LHCN-M2 (cell line): ENCODE measurements at regions not wholly inside any gene's neighbourhood (a gene's known extent, or its start where the extent isn't known, plus 50 kb on each side); places are given as distances from the start of the nearest gene placed in this dataset.

ENCODE experiments used
- DNase-seq: peaks from one replicate; pipeline ENCODE4 v3.0.0-alpha.2; 2012; ENCODE audit warnings: low read depth

DNA sequence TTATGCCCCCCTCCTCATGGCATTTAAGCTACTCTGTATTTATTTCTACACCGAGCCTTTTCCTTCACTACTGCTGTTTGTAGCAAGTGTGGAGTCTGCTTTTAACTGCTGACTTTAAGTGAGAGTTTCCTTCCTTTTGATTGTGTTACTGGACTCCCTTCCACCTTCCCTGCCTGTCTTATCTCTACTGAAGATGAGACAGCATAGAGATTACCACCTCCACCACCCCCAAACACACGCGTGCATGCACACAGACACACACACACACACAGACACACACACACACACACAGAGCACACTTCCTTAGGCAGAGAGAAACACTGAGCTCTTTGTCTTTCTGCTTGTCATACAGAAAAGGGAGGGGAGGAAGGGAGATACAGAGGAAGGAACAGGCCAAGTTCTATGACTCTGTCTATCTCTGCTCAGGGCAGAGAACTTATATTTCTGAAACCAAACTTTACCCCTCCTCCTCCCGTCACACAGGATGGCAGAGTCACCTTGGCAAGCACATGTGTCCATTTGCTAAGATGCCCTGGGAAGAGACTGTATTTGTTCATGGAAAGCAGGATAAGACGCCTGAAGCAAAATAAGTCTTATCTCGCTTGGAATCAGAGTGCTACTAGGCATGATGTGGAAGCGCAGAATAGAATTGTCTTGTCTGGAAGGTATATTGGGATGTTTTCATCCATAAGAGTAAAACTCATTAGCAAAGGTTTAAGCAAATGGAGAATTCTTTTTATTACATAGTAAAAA lies 81.8 kb upstream of the CAV2 start:
- no peak for DNase-seq

DNA sequence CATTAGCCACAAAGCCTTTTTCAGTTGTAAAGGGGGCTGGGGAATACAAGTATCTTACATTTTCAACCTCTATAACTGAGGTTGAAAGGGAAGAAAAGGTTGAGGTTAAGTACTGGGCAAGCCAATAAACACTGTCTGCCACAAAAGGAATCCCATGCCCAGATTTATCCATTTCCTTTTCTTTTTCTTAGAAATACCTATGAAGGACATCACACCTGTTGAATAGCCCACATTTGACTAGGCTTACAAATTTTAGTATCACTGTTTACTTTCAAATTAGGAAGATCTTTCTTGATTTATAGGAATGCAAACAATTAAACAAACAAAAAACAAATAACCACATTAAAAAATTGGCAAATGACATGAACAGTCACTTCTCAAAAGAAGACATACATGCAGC lies 81.0 kb upstream of the CAV2 start:
- DNase-seq: no peak

DNA sequence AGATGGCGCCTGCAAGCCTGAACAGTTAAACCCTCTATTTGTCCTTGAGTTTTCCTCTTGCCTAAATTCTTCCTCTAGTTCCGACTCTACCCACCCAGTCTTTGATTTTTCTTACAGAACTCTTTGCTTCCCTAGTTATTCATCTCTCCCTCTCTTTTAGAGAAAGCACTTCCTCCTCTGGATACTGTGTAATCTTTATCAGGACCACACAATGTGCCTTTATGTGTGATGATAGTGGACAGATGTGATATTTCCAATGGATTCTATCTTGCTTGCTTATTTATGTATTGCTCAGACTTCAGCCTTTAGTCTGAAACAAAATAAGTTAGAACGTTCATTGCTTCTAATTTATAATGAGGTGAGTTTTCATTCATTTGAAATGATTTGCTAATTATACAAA lies 79.5 kb upstream of the CAV2 start:
- DNase-seq: no peak

DNA sequence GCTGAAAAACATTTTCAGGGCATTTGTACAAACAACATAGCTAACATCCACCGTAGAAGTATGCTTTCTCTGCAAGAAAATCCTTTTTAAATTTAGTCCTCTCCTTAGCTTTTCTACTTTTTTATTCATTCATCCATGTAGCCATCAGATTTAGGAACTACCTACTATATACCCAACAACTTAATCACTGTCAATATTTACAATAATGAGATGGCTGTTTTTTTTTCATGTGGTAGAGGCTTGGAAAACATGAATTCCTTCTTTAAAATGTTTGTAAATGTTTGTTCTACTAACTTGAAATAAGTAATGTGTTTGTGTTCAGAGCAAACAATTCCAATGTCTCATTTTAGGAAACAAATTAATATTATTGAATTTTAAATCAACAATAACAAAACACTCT lies 78.2 kb upstream of the CAV2 start:
- DNase-seq: no peak

DNA sequence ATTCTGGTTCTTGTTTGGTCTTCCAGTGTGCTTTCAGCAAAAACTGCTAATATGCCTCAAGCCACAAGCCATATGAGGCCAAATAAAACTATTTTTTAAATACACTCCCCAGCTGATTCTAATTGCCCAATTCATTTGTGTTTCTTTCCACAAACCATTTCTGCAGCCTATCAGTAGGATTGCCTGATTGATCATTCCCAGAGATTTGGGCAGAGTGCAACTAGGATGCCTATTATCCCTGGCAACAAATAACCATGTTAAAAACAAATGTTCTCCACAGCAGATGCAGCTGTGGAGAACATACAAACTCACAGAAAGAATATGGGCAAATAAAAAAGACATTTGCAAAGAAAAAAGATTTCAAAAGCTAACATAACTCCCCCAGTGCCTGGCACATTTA lies 76.9 kb upstream of the CAV2 start:
- DNase-seq: no peak

DNA sequence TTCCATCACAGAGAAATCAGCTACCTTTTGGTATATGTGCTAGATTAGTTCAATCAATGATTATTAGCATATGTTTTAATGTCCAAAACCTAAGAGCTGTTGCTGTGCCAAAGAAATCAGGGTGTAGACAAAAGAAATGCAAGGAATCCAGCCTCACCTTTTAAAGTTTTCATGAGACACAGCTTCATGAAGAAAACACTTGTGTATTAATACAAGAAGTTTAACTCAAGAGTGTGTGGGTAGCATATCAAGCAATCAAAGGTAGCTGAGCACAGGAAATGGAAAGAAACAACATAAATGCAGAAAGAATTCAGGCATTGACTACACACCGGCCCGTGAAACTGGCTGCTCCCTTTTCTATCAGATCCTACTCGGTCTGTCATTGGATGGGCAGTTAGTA lies 76.0 kb upstream of the CAV2 start:
- no peak for DNase-seq

DNA sequence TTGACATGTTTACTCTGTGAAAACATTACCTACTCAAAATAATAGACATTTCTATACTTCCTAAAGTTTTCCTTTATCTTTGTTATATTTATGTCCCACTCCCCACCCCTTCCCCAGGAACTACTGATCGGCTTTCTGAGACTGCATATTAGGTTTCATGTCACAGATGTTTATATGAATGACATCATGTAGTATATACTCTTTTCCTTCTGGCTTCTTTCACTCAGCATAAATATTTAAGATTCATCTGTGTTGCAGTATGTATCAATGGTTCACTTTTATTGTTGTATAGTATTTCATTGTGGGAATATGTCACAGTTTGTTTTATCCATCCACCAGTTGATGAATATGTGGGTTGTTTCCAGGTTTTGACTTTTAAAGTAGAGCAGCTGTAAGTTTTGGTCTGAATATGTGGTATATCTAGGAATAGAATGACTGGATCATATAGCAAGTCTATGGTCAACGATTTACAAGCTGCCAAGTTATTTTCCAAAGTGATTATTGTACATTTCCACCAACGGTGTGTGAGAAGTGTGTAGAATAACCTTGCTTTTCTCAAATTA lies 73.8 kb upstream of the CAV2 start:
- no peak for DNase-seq

DNA sequence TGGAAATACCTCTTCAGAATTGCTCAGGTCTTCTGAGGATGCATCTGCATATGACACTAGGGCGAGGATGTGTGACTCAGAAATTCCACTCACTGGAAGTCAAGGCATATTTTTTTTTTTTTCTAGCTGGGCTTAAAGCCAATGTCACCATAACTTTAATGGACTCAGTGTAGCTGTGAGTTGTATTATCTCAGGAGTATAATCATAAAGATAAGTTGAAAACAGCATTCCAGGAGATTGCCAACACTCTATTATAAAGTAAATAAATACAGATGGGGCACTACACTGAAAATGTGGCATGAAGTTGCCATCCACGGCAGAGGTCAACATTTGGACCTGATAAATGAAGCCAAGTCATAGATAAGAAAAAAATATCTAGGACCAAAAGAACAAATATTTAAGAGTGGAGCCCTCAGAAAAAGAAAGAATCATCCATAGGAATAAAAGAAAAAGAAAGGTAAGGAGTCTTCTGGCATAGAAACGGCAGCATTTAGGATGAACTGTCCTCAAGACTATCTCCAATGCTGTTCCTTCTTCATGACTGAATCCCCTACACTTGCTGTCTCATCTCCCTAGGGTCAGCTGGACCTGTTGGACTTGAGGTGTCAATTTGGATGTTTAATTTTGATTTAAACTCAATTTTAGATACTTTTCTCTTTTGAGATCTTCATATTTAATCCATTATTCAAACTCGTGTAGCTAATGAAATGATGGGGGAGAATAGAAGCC lies 72.9 kb upstream of the CAV2 start:
- peak; percentile 95 for DNase-seq

DNA sequence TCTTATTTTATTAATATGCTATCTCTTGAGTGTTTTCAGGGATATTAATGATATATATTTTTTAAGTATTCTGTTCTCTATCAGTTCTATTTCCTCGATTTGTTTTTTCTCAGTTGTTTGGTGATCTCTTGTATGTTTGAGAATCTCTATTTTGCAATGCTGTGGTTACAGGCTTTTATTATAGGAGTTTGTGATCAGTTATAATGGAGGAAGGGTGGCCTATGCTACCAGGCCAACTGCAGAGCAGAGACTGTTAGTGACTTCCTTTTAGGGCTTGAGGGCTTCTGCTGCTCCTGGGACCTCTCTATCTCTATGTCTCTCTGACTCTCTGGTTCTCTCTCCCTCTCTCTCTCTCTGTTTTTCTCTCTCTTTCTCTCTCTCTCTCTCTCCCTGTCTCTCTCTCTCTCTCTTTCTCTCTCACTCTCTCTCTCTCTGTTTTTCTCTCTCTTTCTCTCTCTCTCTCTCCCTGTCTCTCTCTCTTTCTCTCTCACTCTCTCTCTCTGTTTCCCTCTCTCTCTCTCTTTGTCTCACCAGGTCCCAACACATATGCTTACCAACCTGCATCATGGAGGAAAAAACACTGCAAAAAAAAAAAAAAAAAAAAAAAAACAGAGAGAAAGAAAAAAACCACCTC lies 69.4 kb upstream of the CAV2 start:
- DNase-seq: no peak

DNA sequence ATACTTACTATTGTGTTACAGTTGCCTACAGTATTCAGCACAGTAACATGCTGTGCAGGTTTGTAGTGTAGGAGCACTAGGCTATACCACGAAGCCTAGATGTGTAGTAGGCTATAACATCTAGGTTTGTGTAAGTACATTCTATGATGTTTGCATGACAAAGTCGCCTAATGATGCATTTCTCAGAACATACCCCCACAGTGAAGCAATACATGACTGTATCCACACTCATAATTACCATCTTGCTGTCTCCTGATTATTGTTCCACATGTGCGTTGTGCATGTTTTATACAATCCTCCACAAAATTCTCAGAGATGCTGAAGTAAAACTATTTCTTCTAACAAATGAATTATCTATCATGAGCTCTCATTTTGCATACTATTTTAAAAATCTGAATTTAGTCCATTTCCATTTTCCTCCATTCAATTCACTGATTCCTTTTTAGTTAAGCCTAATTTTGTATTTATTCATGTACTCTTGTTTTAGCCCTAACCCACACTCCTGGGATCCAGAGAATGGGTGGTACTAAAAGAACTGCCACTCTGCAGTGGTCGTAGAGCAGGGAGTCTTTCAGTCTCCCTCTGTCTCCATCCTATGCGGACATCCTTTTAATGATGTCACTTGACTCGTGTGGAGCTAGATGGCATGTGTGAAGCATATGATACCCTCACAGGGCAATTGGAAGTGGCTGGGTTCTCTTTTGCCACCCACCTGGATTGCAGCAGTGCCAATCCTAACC lies 67.6 kb upstream of the CAV2 start:
- DNase-seq: no peak

DNA sequence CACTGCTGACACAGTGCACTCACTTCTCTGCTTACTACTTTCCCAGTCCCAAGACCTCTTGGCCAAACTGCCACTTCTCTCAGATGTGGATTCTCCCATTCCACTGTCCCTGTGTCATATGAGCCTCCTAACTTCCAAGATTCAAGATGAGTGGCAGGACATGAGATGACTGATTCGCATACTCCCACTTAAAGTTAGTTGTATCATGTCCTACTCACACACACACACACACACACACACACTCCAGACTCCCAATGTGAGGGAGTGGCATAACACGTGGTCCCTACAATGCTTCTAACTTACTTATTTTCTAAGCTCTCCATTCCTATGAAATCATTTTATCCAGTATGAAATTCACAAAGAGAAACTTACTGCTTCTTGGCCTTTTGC lies 67.0 kb upstream of the CAV2 start:
- DNase-seq: peak; percentile 47

DNA sequence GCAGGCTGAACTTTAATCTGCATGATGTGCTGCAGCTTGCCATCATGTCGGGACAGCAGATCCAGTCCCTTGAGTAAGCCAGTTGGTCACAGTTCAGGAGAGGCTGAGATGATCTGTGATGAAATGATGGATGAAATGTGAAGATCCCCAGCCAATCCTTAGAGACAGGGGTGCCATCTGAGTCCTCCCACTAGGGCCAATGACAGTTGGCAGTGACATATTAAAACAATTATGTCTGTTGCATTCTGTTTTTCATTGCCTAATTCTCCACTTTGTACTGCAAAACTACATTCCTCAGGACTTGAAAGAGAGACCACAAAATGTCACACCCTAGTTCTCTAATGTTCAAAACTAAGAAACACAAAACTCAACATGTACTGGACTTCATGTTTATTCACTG lies 66.3 kb upstream of the CAV2 start:
- DNase-seq: peak; percentile 76

DNA sequence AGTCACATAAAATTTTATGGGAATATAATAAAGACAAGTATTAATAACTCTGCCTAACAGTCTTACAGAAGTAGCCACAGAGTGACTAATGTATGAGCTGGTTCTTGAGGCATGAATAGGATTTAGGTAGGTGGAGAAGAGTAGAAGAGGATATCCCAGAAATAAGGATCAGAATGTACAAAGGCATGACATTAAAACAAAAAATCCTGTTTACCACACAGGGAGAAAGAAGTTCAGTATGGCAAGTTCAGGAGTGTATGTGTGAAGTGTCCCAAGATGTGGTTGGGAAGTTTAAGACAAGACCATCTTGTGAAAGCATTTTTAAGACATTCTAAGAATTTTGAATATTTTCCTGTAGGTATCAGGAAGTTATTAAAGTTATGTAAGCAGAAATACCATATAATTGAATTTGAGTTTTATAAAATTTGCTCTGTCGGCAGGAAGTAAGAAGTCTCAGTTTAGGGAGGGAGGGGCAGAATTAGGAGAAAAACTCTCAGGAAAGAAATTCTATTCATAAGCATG lies 64.7 kb upstream of the CAV2 start:
- DNase-seq: peak; percentile 98

DNA sequence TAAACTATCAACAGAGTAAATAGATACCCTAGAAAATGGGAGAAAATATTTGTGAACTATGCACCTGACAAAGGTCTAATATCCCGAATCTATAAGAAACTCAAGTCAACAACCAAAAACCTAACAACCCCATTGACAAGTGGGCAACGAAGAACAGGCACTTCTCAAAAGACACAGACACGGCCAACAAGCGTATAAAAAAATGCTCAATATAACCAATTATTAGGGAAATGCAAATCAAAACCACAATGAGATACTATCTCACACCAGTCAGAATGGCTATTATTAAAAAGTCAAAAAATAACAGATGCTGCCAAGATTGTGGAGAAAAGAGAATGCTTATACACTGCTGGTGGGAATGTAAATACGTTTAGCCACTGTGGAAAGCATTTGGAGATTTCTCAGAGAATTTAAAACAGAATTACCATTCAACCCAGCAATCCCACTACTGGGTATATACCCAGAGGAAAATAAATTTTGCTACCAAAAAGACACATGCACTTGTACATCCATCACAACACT lies 63.2 kb upstream of the CAV2 start:
- no peak for DNase-seq

DNA sequence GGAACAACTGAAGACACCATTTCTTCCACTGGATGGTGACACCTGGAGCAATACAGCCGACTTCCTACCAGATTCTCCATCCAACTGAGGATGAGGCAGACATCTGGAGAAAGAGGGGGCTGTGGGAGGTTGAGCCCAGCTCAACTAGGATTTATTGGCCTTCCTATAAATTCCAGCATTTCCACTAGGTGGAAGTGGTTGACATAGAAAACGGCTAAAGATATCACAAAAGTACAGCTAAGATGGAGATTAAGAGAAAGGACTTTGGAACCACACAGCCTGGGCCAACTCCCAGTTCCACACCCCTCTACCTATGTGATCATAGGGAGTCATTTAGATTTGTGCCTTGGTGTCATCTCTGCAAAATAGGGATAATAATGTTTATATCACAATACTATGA lies 61.3 kb upstream of the CAV2 start:
- peak; percentile 86 for DNase-seq

DNA sequence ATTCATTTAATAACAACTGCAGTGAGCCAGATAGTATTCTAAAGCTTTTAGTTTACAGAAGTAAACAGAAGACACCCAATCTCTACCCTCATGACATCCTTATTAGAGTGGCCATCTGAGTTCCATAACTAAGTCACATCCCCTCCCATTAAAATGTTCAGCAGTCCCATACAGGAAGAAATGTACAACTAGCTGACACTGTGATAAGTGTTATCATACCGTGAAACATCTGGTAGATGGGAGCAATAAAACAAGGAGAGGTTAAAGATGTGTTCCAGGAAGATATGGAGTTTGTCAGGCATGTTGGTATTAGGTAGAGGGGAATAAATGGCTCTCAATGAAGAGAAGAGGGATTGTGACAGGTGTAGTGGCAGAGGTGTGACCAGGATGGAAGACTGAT lies 60.5 kb upstream of the CAV2 start:
- no peak for DNase-seq

DNA sequence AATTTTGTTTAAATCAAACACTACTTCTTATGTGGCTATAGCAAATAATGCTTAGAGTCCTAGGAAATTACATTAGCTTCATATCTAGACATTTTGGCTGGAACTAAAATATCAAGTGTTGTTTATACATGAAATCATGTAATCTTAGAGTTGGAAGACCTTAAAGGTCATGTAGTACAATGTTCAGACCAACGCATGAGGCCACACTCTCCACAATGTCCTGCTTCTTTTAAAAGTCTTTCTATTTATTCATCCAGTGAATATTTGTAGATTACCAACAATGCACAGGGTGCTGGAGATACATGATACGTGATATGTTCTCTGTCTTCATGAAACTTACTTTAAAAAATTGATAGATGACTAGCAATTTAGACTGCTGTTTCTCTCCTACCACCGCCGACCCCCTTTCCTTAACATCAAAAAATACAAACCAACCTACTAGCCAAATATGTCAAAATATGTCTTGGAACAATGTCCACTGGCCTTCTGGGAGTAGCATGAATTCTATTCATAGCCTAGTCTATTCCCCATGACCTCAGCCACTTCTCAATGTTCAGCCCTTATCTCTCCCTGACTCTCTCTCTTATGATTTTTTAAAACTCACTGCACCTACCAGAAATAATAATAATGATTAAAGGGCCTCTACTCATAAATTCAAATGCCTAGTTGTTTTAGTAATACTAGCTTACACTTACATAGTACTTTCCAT lies 59.5 kb upstream of the CAV2 start:
- DNase-seq: no peak

DNA sequence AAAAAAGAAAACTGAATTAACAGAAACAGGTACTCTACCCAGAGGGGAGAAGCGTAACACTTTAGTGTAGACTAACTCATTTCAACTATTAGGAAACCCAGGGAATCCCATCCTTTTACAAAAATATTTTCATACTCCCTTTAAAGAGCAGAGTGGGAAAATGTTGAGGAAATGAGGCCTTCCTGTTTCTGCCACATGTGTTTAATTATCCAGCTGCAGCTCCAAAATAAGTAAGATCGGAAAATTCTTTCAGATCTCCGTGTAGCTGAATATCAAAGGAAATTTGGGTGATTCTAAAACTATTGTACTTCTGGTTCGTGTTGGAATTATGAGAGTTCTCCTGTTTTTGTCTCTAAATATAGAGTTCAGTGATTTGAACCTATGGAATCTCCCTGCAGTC lies 58.0 kb upstream of the CAV2 start:
- no peak for DNase-seq

DNA sequence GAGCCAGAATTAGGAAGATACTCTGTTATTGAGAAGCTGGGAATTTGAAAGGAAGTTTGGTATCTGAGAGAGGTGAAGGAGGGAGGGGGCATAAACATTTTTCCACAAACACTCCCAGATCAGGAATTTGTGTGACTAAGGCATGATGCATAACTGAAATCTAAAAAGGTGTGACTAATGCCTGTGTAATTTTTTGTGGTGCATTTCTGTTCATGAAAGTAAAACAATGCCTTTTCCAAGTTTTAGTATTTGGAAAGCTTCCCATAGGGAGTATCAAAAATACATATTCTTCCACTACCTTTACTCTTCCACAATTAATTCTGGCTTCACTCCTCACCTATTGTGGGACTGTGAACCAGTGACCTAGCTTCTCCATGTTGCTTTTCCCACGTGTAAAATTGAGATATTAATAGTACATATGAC lies 56.4 kb upstream of the CAV2 start:
- peak; percentile 99 for DNase-seq

DNA sequence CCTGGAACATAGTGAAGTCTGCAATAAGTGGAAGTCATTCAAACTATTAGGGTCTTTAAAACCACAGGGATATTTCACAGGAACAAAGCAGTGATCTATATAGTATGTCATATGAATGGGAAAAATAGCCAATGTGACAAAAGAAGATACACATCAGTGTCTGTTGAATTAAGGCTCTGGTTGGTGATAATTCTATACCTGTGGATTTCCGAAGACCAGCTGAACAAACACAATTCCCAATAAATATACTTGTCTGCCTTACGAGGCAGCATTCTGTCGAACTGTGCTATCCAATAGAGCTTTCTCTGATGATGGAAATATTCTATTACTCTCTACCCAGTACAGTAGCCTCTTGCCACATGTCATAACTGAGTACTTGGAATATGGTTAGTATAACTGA lies 55.9 kb upstream of the CAV2 start:
- DNase-seq: peak; percentile 53
